WTC11 (cell line): ENCODE measurements at regions not wholly inside any gene's neighbourhood (a gene's known extent, or its start where the extent isn't known, plus 50 kb on each side); places are given as distances from the start of the nearest gene placed in this dataset.

Experiments
- E2F1 ChIP-seq: sonication (generic); formaldehyde crosslinking; IDR thresholded peaks from 2 replicates; pipeline ENCODE4 v1.8.0; 2022; ENCODE audit warnings: mild to moderate bottlenecking, missing genetic modification reagents
- ELF4 ChIP-seq: sonication (generic); formaldehyde crosslinking; IDR thresholded peaks from 2 replicates; pipeline ENCODE4 v1.8.1; 2022; ENCODE audit warnings: low read depth, mild to moderate bottlenecking, moderate library complexity, missing genetic modification reagents
- GABPB1 ChIP-seq: sonication (generic); formaldehyde crosslinking; IDR thresholded peaks from 2 replicates; pipeline ENCODE4 v1.8.1; 2023; ENCODE audit warnings: mild to moderate bottlenecking, missing genetic modification reagents
- JAZF1 ChIP-seq: fragments of 250-450 bp; sonication (Bioruptor Pico); IDR thresholded peaks from 2 replicates; pipeline ENCODE4 v1.9.0; 2021; ENCODE audit warnings: moderate library complexity, mild to moderate bottlenecking, inconsistent platforms
- MAX ChIP-seq: sonication (generic); formaldehyde crosslinking; IDR thresholded peaks from 2 replicates; pipeline ENCODE4 v1.8.0; 2022; ENCODE audit warnings: mild to moderate bottlenecking, missing genetic modification reagents
- NFE2L1 ChIP-seq: sonication (generic); formaldehyde crosslinking; IDR thresholded peaks from 2 replicates; pipeline ENCODE4 v1.8.1; 2023; ENCODE audit warnings: missing genetic modification reagents
- RELA ChIP-seq: sonication (generic); formaldehyde crosslinking; IDR thresholded peaks from 2 replicates; pipeline ENCODE4 v1.8.1; 2022; ENCODE audit warnings: missing genetic modification reagents, mild to moderate bottlenecking, borderline replicate concordance
- SP1 ChIP-seq: sonication (generic); formaldehyde crosslinking; conservative IDR thresholded peaks from 2 replicates; pipeline ENCODE4 v1.8.1; 2022; ENCODE audit warnings: missing genetic modification reagents
- TEAD4 ChIP-seq: sonication (generic); formaldehyde crosslinking; IDR thresholded peaks from 2 replicates; pipeline ENCODE4 v1.8.0; 2022; ENCODE audit warnings: mild to moderate bottlenecking, missing genetic modification reagents
- TF ChIP-seq, protein P1 (sequence below): fragments of 200-600 bp; IDR thresholded peaks from 2 replicates; pipeline ENCODE4 v1.8.0; 2022; ENCODE audit warnings: antibody characterized with exemption

- TF ChIP-seq JAZF1 (CRISPR knock-in tag) (no peak), SP1 (no peak), E2F1 (no peak), RELA (no peak), GABPB1 (no peak), MAX (CRISPR knock-in tag) (no peak), ELF4 (CRISPR knock-in tag) (no peak), NFE2L1 (CRISPR knock-in tag) (no peak), TEAD4 (no peak)
- TF ChIP-seq, protein P1, sequence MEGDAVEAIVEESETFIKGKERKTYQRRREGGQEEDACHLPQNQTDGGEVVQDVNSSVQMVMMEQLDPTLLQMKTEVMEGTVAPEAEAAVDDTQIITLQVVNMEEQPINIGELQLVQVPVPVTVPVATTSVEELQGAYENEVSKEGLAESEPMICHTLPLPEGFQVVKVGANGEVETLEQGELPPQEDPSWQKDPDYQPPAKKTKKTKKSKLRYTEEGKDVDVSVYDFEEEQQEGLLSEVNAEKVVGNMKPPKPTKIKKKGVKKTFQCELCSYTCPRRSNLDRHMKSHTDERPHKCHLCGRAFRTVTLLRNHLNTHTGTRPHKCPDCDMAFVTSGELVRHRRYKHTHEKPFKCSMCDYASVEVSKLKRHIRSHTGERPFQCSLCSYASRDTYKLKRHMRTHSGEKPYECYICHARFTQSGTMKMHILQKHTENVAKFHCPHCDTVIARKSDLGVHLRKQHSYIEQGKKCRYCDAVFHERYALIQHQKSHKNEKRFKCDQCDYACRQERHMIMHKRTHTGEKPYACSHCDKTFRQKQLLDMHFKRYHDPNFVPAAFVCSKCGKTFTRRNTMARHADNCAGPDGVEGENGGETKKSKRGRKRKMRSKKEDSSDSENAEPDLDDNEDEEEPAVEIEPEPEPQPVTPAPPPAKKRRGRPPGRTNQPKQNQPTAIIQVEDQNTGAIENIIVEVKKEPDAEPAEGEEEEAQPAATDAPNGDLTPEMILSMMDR, result no peak
These were observed 124.7 kb downstream of the PAPOLA start for GRCh38 chr14:96626916-96627315.
